ENCODE measurements at regions not wholly inside any gene's neighbourhood (a gene's known extent, or its start where the extent isn't known, plus 50 kb on each side); places are given as distances from the start of the nearest gene placed in this dataset.
"Not testable (repeated sequence)": the region's sequence is repeated elsewhere in the genome, so short reads cannot be mapped to it uniquely, and the experiment has no call there.

- Mint-ChIP-seq H3K27ac (no peak overlapping the region), H3K4me3 (no peak overlapping the region), H3K27me3 (no peaks in the 10 kb centered on the region), H3K36me3 (peaks cover 6% of the 10 kb centered on the region), H3K9me3 (peaks cover 13% of the 10 kb centered on the region), H3K4me1 (ENCODE audit: unreplicated experiment) (no peaks in the 10 kb centered on the region)
- TF ChIP-seq, protein P1, sequence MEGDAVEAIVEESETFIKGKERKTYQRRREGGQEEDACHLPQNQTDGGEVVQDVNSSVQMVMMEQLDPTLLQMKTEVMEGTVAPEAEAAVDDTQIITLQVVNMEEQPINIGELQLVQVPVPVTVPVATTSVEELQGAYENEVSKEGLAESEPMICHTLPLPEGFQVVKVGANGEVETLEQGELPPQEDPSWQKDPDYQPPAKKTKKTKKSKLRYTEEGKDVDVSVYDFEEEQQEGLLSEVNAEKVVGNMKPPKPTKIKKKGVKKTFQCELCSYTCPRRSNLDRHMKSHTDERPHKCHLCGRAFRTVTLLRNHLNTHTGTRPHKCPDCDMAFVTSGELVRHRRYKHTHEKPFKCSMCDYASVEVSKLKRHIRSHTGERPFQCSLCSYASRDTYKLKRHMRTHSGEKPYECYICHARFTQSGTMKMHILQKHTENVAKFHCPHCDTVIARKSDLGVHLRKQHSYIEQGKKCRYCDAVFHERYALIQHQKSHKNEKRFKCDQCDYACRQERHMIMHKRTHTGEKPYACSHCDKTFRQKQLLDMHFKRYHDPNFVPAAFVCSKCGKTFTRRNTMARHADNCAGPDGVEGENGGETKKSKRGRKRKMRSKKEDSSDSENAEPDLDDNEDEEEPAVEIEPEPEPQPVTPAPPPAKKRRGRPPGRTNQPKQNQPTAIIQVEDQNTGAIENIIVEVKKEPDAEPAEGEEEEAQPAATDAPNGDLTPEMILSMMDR (conservative IDR thresholded peaks at IDR 0.05): no peak
- no peak for DNase-seq (ENCODE audit: extremely low spot score, unreplicated experiment)
Observed at GRCh38 chr20:30811885-30812671, 445.4 kb upstream of the DEFB115 start.

DNA sequence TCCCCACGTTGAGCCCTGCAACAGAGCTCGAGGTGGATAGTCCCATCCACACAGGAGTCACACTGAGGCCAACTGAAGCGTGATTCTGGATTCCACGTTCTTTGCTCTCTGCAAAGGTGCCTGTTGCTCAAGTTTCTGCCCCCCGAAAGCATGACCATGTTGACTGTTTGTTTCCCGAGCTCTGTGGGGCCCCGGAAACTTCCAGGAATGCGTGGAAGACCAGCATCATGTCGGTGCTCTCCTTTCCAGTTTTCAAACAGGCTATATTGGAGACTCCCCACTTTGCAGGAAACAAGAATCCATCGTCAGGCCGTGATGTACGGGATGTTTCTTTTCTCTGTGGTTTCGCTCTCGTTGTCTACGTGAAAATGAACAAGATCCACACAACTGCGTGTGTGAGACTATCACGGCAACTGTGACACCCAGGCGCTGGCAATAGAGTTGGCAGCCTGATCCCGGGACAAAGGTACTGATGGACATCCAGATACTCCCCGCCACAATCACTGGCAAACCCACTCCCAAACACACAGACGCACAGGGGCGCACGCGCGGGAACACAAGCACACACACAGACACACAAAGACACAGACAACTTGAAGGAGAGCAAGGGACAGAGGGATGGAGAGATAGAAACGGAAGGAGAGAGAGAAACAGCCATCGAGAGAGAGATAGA lies 444.6 kb upstream of the DEFB115 start:
- Mint-ChIP-seq H3K27ac (no peak overlapping the region), H3K36me3 (peaks cover 6% of the 10 kb centered on the region), H3K4me1 (ENCODE audit: unreplicated experiment) (no peaks in the 10 kb centered on the region), H3K27me3 (no peaks in the 10 kb centered on the region), H3K9me3 (peaks cover 13% of the 10 kb centered on the region), H3K4me3 (no peak overlapping the region)
- TF ChIP-seq, protein P1 (conservative IDR thresholded peaks at IDR 0.05): no peak
- DNase-seq (ENCODE audit: extremely low spot score, unreplicated experiment): no peak

DNA sequence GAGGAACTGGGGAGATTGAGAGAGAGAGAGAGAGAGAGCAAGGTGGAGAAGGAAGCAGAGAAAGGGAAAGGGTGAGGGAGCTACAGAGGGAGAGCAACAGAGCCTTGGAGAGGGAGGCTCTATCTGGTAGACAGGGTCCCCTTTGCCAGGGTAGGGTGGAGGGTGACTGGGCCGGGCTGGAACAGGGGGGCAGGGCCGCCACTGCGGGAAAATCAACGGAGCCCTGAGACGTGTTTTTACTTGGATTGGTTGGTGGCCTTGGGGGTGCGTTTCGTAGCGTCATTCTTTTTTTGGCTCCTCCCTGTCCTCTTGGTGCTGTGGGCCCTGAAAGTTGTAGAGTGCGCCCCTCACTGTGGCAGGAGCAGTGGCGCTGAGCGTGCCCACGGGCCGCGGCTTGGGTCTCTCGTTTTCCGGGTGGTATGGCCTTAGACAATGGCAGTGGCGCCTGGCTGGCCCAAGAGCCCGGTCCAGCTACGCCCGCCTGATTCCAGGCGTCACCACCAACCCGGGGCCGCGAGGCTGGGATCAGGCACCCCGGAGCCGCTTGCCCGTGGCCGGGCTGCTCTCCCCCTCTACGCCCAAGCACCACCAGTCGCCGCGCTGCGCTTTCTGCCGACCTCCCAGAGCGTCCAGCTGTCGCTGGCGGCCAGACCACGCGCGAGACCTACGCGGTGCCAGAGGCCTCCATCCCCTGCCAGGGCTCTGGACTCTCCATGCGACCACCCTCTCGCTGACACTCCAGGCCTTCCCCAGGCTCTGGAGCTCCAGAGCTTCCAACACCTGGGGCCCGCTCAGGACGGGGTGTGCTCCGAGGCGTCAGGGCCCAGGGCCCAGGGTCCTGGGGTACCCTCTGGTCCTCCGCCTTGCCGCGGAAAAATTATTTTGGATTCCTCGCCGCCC lies 443.8 kb upstream of the DEFB115 start:
- DNase-seq (ENCODE audit: extremely low spot score, unreplicated experiment): peak; percentile 84
- not testable (repeated sequence) for H3K36me3 Mint-ChIP-seq
- peaks cover 13% of the 10 kb centered on the region for H3K9me3 Mint-ChIP-seq

DNA sequence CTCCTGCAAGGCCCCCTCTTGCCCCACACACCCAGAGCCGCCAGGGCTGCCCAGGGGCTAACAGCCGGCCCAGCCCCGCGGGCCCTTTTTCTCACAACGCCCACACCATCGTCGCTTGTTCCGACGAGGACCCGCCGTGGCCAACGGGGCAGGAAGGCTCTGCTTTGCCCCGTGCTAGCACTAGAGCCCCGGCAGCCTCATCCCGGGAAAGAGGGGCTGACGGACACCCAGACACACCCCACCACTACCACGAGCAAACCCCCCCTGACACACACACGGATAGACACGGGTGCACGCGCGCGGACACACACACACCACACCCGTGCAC lies 443.2 kb upstream of the DEFB115 start:
- H3K9me3 Mint-ChIP-seq: peaks cover 13% of the 10 kb centered on the region
- H3K36me3 Mint-ChIP-seq; H3K27me3 Mint-ChIP-seq; H3K27ac Mint-ChIP-seq; H3K4me1 Mint-ChIP-seq (ENCODE audit: unreplicated experiment); DNase-seq (ENCODE audit: extremely low spot score, unreplicated experiment); H3K4me3 Mint-ChIP-seq: not testable (repeated sequence)

More for the DNA sequence above, 443.8 kb upstream of the DEFB115 start:
- not testable (repeated sequence) for H3K27me3 Mint-ChIP-seq; H3K27ac Mint-ChIP-seq; H3K4me3 Mint-ChIP-seq; H3K4me1 Mint-ChIP-seq (ENCODE audit: unreplicated experiment)

DNA sequence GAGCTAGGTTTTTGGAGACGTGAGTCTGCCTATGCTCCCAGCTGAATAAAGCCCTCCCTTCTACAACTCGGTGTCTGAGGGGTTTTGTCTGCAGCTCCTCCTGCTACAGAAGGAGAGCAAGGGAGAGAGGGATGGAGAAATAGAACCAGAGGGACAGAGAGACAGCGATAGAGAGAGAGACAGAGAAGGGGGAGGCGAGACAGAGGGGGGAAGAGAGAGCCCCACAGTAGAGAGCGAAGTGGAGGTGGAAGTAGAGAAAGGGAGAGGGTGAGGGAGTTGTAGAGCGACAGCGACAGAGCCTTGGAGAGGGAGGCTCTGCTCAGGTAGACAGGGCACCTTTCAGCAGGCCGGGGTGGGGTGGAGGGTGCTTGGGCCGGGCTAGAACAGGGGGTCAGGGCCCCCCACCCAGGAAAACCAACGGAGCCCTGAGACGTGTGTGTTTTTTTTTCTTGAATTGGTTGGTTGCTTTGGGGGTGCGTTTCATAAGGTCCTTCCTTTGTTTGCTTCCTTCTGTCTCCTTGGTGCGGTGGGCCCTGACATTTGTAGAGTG lies 442.4 kb upstream of the DEFB115 start:
- not testable (repeated sequence) for H3K27ac Mint-ChIP-seq; DNase-seq (ENCODE audit: extremely low spot score, unreplicated experiment); H3K4me1 Mint-ChIP-seq (ENCODE audit: unreplicated experiment); H3K4me3 Mint-ChIP-seq; H3K27me3 Mint-ChIP-seq; H3K36me3 Mint-ChIP-seq
- H3K9me3 Mint-ChIP-seq: peaks cover 13% of the 10 kb centered on the region

- H3K27ac Mint-ChIP-seq: no peak overlapping the region
- peaks cover 6% of the 10 kb centered on the region for H3K36me3 Mint-ChIP-seq
- H3K9me3 Mint-ChIP-seq: peaks cover 13% of the 10 kb centered on the region
- no peak for DNase-seq (ENCODE audit: extremely low spot score, unreplicated experiment)
- no peaks in the 10 kb centered on the region for H3K4me1 Mint-ChIP-seq (ENCODE audit: unreplicated experiment)
- TF ChIP-seq, protein P1 (conservative IDR thresholded peaks at IDR 0.05): no peak
- no peaks in the 10 kb centered on the region for H3K27me3 Mint-ChIP-seq
- H3K4me3 Mint-ChIP-seq: no peak overlapping the region
Observed at GRCh38 chr20:30815577-30816181, 441.8 kb upstream of the DEFB115 start.
